GM23338 (cell line): ENCODE measurements at regions not wholly inside any gene's neighbourhood (a gene's known extent, or its start where the extent isn't known, plus 50 kb on each side); places are given as distances from the start of the nearest gene placed in this dataset.

ENCODE experiments used
- ATAC-seq: fragments of 200-7000 bp; cut with Tn5 transposase; 3 replicates; pipeline ENCODE4 v1.9.1; 2020
- DNase-seq: peaks from one replicate; pipeline ENCODE4 v3.0.0-alpha.2; 2015; ENCODE audit warnings: low spot score
- H2AFZ ChIP-seq: fragments of 200-600 bp; sonication (generic); 2 replicates; pipeline ENCODE4 v1.8.0; 2016; ENCODE audit warnings: antibody characterized with exemption, mild to moderate bottlenecking, moderate library complexity
- H3F3A ChIP-seq: fragments of 200-600 bp; sonication (generic); replicated peaks from 2 replicates; pipeline ENCODE4 v1.8.0; 2017; ENCODE audit warnings: antibody characterized with exemption, mixed run types, low read depth
- H3K27ac ChIP-seq: fragments of 200-600 bp; sonication (generic); 2 replicates; pipeline ENCODE4 v1.6.1; 2016; ENCODE audit warnings: low read depth
- H3K27me3 ChIP-seq: fragments of 200-600 bp; sonication (generic); 2 replicates; pipeline ENCODE4 v1.8.0; 2016; ENCODE audit warnings: mild to moderate bottlenecking, mixed run types, moderate library complexity; ENCODE audit not compliant: insufficient read depth
- H3K36me3 ChIP-seq: fragments of 200-600 bp; sonication (generic); 2 replicates; pipeline ENCODE4 v1.8.0; 2016; ENCODE audit warnings: mild to moderate bottlenecking; ENCODE audit not compliant: insufficient read depth
- H3K4me1 ChIP-seq: fragments of 200-600 bp; sonication (generic); 2 replicates; pipeline ENCODE4 v1.8.0; 2016; ENCODE audit warnings: mild to moderate bottlenecking, moderate library complexity; ENCODE audit not compliant: insufficient read depth
- H3K4me2 ChIP-seq: fragments of 200-600 bp; sonication (generic); 2 replicates; pipeline ENCODE4 v1.7.1; 2017; ENCODE audit warnings: mixed run types
- H3K4me3 ChIP-seq: fragments of 200-600 bp; sonication (generic); 2 replicates; pipeline ENCODE4 v1.6.1; 2016; ENCODE audit warnings: mixed run types
- H3K79me2 ChIP-seq: fragments of 200-600 bp; sonication (generic); replicated peaks from 2 replicates; pipeline ENCODE4 v1.8.0; 2017; ENCODE audit warnings: mild to moderate bottlenecking; ENCODE audit not compliant: insufficient read depth
- H3K9me2 ChIP-seq: fragments of 200-600 bp; sonication (generic); 2 replicates; pipeline ENCODE4 v1.8.0; 2017; ENCODE audit not compliant: insufficient read depth
- H4K20me1 ChIP-seq: fragments of 200-600 bp; sonication (generic); replicated peaks from 2 replicates; pipeline ENCODE4 v1.8.0; 2017; ENCODE audit warnings: mild to moderate bottlenecking; ENCODE audit not compliant: insufficient read depth
- H3K27ac Mint-ChIP-seq: 2 replicates; pipeline ENCODE4 v1.8.0; 2020; ENCODE audit warnings: inconsistent platforms, mild to moderate bottlenecking, moderate library complexity, mixed read lengths
- H3K27me3 Mint-ChIP-seq: 3 replicates; pipeline ENCODE4 v1.8.0; 2022; ENCODE audit warnings: low read depth, mild to moderate bottlenecking, moderate library complexity, mixed read lengths, inconsistent platforms; ENCODE audit not compliant: insufficient read depth, poor library complexity
- H3K36me3 Mint-ChIP-seq: 3 replicates; pipeline ENCODE4 v1.8.0; 2021; ENCODE audit warnings: low read depth, mild to moderate bottlenecking, inconsistent platforms, moderate library complexity, mixed read lengths
- H3K4me1 Mint-ChIP-seq: 3 replicates; pipeline ENCODE4 v1.8.0; 2020; ENCODE audit warnings: mild to moderate bottlenecking, inconsistent platforms, mixed read lengths
- H3K4me3 Mint-ChIP-seq: 3 replicates; pipeline ENCODE4 v1.8.0; 2021; ENCODE audit warnings: moderate library complexity, mild to moderate bottlenecking, inconsistent platforms, mixed read lengths
- H3K9me3 Mint-ChIP-seq: 3 replicates; pipeline ENCODE4 v1.8.0; 2020; ENCODE audit warnings: moderate library complexity, mild to moderate bottlenecking, inconsistent platforms, mixed read lengths
- CTCF ChIP-seq, 2 experiments: fragments of 200-600 bp in 1 of 2; sonication (generic) in 1 of 2; conservative IDR thresholded peaks; 2 replicates each; pipeline versions ENCODE4 v1.5.1 to v1.6.1; 2016 to 2017; ENCODE audit warnings: antibody characterized with exemption in 2 of 2, low read depth in 2 of 2, mild to moderate bottlenecking in 2 of 2, moderate library complexity in 1 of 2
- ETS1 ChIP-seq: IDR thresholded peaks from 2 replicates; pipeline ENCODE4 v1.6.1; 2016; ENCODE audit warnings: antibody characterized with exemption
- EZH2 ChIP-seq: fragments of 200-600 bp; sonication (generic); IDR thresholded peaks from one replicate; pipeline ENCODE4 v1.8.0; 2017; ENCODE audit warnings: antibody characterized with exemption, mild to moderate bottlenecking, low read depth; ENCODE audit not compliant: unreplicated experiment
- EZH2phosphoT487 ChIP-seq: fragments of 200-600 bp; sonication (generic); IDR thresholded peaks from one replicate; pipeline ENCODE4 v1.8.1; 2018; ENCODE audit warnings: antibody characterized with exemption; ENCODE audit not compliant: unreplicated experiment
- JUNB ChIP-seq: IDR thresholded peaks from one replicate; pipeline ENCODE4 v1.6.1; 2016; ENCODE audit warnings: antibody characterized with exemption; ENCODE audit not compliant: unreplicated experiment
- NANOG ChIP-seq: IDR thresholded peaks from 2 replicates; pipeline ENCODE4 v1.6.1; 2016; ENCODE audit warnings: antibody characterized with exemption, borderline replicate concordance
- POLR2AphosphoS5 ChIP-seq: IDR thresholded peaks from 2 replicates; pipeline ENCODE4 v1.6.1; 2016; ENCODE audit warnings: antibody characterized with exemption, low read depth
- REST ChIP-seq: IDR thresholded peaks from one replicate; pipeline ENCODE4 v1.6.1; 2018; ENCODE audit warnings: antibody characterized with exemption; ENCODE audit not compliant: unreplicated experiment
- ZNF114 ChIP-seq: fragments of 250-450 bp; sonication (Bioruptor Pico); IDR thresholded peaks from 2 replicates; pipeline ENCODE4 v1.5.0; 2020; ENCODE audit warnings: mild to moderate bottlenecking, moderate library complexity
- ZNF331 ChIP-seq: fragments of 250-450 bp; sonication (Bioruptor Pico); IDR thresholded peaks from 2 replicates; pipeline ENCODE4 v1.5.0; 2020; ENCODE audit warnings: low read depth, mild to moderate bottlenecking, moderate library complexity

- Histone ChIP-seq H3K79me2 (no peaks in the 10 kb centered on the region), H3K4me2 (no peak overlapping the region), H3K9me2 (peaks cover 7% of the 10 kb centered on the region; the same call in 1 of the 2 replicates), H2AFZ (no peak overlapping the region), H3K27ac (no peak overlapping the region), H3K4me3 (no peak overlapping the region), H3K36me3 (no peaks in the 10 kb centered on the region), H4K20me1 (no peaks in the 10 kb centered on the region), H3K4me1 (no peaks in the 10 kb centered on the region), H3K27me3 (no peaks in the 10 kb centered on the region), H3F3A (no peaks in the 10 kb centered on the region)
- no peak for DNase-seq
- no peak overlapping the region for H3K4me3 Mint-ChIP-seq
- H3K27ac Mint-ChIP-seq = no peak overlapping the region
- no peaks in the 10 kb centered on the region for H3K36me3 Mint-ChIP-seq
- no peak for ATAC-seq
- peaks cover 2% of the 10 kb centered on the region for H3K27me3 Mint-ChIP-seq
- TF ChIP-seq EZH2 = no peak
- TF ChIP-seq EZH2phosphoT487 = no peak
- no peak for TF ChIP-seq ZNF331 (CRISPR knock-in tag)
- TF ChIP-seq CTCF (conservative IDR thresholded peaks at IDR 0.05; ENCODE audit: low read depth in 2 of 2) = no peak
- TF ChIP-seq JUNB = no peak
- peaks cover 3% of the 10 kb centered on the region; the same call in 1 of the 3 replicates for H3K4me1 Mint-ChIP-seq
- H3K9me3 Mint-ChIP-seq = no peaks in the 10 kb centered on the region
Observed at GRCh38 chr5:23027331-23027730, 174.2 kb upstream of the CDH12 start.

- Histone ChIP-seq H3K79me2 (no peaks in the 10 kb centered on the region), H3K4me3 (no peak overlapping the region), H3K27me3 (no peaks in the 10 kb centered on the region), H4K20me1 (no peaks in the 10 kb centered on the region), H2AFZ (0 out of 2 replicates have a peak overlapping the region, but pooled peaks have one; percentile 25), H3K4me2 (no peak overlapping the region), H3K27ac (no peak overlapping the region), H3K36me3 (no peaks in the 10 kb centered on the region), H3K4me1 (no peaks in the 10 kb centered on the region), H3F3A (no peaks in the 10 kb centered on the region), H3K9me2 (peaks cover 7% of the 10 kb centered on the region; the same call in 1 of the 2 replicates)
- H3K27ac Mint-ChIP-seq = no peak overlapping the region
- peaks cover 2% of the 10 kb centered on the region for H3K27me3 Mint-ChIP-seq
- ATAC-seq = no peak
- DNase-seq = no peak
- H3K9me3 Mint-ChIP-seq = no peaks in the 10 kb centered on the region
- peaks cover 3% of the 10 kb centered on the region; the same call in 1 of the 3 replicates for H3K4me1 Mint-ChIP-seq
- H3K36me3 Mint-ChIP-seq = no peaks in the 10 kb centered on the region
- H3K4me3 Mint-ChIP-seq = no peak overlapping the region
- TF ChIP-seq ZNF114 (CRISPR knock-in tag) (no peak), NANOG (no peak), ETS1 (no peak), POLR2AphosphoS5 (no peak), REST (no peak), CTCF (conservative IDR thresholded peaks at IDR 0.05; ENCODE audit: low read depth in 2 of 2) (no peak)
Observed at GRCh38 chr5:23026252-23027170, 173.4 kb upstream of the CDH12 start.
